ENCODE measurements at regions not wholly inside any gene's neighbourhood (a gene's known extent, or its start where the extent isn't known, plus 50 kb on each side); places are given as distances from the start of the nearest gene placed in this dataset.

DNA sequence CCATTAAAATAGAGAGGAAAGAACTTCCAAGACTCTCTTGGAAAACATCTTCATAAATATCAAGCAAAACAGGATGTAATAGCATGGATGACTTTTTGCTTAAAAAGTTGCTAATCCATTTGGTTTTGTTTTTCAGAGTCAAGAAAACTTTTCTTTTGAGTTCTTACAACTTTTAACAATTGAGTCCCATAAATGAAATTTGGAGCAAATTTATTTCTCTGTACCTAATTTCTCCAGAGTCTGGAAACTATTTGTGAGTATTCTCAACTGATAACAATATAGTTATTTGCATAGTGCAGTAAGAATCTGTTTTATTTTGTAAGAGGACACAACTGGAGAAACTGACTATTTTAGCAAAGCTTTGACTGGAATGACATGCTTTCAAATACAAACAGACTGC lies 606.3 kb upstream of the IGFBP3 start:
- no peak for TF ChIP-seq EZH2 (IDR thresholded peaks at IDR 0.05)
- TF ChIP-seq POLR2AphosphoS5 (IDR thresholded peaks at IDR 0.05; ENCODE audit: borderline replicate concordance, low read depth, low read length), result no peak

Measured in SK-N-MC (cell line).